ENCODE measurements at regions not wholly inside any gene's neighbourhood (a gene's known extent, or its start where the extent isn't known, plus 50 kb on each side); places are given as distances from the start of the nearest gene placed in this dataset.
"Not testable (repeated sequence)": the region's sequence is repeated elsewhere in the genome, so short reads cannot be mapped to it uniquely, and the experiment has no call there.

DNA sequence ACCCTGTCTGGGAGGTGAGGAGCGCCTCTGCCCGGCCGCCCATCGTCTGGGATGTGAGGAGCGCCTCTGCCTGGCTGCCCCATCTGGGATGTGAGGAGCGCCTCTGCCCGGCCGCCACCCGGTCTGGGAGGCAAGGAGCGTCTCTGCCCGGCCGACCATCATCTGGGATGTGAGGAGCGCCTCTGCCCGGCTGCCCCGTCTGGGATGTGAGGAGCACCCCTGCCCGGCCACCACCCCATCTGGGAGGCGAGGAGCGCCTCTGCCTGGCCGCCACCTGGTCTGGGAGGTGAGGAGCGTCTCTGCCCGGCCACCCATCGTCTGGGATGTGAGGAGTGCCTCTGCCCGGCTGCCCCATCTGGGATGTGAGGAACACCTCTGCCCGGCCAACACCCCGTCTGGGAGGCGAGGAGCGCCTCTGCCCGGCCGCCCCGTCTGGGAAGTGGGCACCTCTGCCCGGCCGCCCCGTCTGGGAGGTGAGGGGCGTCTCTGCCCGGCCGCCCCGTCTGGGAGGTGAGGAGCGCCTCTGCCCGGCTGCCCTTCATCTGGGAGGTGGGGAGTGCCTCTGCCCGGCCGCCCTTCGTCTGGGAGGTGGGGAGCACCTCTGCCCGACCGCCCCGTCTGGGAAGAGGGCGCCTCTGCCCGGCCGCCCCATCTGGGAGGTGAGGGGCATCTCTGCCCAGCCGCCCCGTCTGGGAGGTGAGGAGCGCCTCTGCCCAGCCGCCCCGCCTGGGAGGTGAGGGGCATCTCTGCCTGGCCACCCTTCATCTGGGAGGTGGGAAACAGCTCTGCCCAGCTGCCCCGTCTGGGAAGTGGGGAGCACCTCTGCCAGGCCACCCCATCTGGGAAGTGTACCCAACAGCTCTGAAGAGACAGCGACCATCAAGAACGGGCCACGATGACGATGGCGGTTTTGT, 399.7 kb downstream of the CAAP1 start:
- DNase-seq (ENCODE audit: low read depth in 2 of 2), result not testable (repeated sequence)

DNA sequence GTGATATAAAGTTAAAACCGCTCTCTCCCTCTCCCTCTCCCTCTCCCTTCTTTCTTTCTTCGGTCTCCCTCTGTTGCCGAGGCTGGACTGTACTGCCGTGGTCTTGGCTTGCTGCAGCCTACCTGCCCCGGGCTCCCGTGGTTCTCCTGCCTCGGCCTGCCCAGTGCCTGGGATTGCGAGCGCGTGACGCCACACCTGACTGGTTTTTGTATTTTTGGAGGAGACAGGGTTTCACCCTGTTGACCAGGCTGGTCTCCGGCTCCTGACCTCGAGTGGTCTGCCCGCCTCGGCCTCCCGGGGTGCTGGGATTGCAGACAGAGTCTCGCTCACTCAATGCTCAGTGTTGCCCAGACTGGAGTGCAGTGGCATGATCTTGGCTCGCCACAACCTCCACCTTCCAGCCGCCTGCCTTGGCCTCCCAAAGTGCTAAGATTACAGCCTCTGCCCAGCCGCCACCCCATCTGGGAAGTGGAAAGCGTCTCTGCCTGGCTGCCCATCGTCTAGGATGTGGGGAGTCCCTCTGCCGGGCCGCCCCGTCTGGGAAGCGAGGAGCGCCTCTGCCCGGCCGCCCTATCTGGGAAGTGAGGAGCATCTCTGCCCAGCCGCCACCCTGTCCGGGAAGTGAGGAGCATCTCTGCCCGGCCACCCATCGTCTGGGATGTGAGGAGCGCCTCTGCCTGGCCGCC, 400.5 kb downstream of the CAAP1 start:
- not testable (repeated sequence) for DNase-seq (ENCODE audit: low read depth in 2 of 2)

DNA sequence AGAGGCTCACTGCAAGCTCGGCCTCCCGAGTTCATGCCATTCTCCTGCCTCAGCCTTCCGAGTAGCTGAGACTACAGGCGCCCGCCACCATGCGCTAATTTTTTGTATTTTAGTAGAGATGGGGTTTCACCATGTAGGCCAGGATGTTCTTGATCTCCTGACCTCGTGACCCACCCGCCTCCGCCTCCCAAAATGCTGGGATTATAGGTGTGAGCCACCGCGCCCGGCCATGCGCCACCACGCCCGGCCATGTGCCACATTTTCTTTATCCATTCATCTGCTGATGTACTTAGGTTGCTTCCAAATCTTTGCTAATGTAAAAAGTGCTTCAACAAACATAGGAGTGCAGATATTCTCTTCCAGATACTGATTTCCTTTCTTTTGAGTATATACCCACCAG, 408.6 kb downstream of the CAAP1 start:
- no peak for DNase-seq (ENCODE audit: low read depth in 2 of 2)

DNA sequence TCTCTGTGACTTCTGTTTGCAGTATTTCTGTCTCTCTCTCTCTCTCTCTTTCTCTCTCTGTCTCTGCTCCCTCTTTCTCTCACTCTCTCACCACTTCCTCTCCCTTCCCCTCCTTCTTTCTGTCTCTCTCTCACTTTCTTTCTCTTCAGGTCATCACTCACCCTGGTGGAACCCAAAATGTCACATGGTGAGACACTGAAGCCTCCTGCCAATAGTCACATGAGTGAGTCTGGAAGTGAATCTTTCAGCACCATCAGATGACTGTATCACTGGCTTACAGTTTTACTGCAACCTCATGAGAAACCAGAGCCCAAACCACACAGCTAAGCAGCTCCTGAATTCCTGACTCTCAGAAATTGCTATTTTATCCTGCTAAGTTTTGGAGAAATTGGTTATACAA, 414.6 kb downstream of the CAAP1 start:
- no peak for DNase-seq (ENCODE audit: low read depth in 2 of 2)

DNA sequence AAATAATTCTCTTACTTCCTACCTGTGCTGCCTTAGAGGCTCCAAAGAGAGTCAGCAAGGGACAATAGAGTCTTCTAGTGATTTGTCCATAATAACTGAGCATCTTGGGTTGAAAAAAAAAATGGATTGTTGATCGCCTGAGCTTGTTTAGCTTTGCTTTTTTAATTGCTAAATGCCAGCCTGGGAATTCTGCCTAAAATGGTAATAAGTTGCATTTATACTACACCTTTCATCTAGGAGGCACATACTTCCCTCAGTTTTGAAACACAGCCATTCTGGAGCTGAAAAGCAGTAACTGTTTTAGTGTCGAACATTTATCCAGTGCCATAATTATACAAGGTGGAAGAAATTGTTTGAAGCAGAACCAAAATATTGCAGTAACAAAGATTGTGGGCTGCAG, 421.3 kb downstream of the CAAP1 start:
- no peak for DNase-seq (ENCODE audit: low read depth in 2 of 2)

DNA sequence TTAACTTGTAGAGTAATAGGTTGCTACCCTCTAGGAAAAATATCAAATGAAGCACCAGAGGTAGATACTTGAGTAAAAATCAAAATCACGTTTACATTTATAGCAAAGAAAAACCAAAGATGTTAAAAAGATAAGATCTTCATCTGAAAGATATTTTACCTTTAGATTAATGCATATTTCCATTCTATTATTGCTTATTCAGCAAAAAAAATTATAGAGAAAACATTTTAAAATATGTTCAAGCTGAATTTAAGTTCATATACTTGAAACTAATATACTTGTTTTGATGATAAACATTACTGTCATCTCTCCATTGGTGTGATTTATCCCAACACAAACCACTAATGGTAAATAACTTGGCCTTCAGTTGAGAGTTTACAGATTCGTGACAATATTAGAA, 422.3 kb downstream of the CAAP1 start:
- no peak for DNase-seq (ENCODE audit: low read depth in 2 of 2)

DNA sequence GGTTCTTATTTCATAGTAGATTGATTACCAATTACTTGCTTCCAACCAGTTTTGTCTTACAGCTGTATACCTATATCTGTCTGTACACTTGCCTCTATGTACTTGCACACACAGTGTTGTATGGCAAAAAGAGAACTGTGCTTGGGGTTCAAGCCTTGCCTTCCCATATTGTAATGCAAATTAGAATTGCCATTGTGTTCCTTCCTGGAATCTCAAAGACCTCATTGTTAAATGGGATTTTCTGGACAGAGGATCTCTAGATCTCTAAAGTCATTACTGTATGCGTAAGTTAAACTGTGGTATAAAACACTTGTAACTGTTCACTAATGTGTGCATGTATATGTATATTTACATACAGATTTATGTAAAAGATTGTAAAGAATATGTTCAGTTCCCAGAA, 428.8 kb downstream of the CAAP1 start:
- DNase-seq (ENCODE audit: low read depth in 2 of 2), result no peak

DNA sequence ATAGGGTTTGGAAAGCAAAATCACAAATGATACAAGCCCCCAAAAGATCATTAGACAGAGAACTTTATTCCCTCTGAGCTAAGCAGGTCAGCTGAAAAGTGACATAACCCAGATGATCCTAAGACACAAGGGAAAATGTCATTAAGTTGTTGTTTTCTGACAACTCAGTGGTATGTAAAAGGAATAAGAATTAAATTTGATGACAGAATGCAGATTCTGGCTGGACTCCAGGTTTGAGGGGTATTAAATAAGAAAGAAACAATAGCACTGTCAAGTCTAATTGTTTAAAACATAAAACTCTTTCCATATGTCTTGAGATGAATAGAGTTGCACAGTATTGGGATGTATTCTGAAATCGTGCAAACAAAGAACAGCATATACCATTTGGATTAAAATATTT, 429.9 kb downstream of the CAAP1 start:
- no peak for DNase-seq (ENCODE audit: low read depth in 2 of 2)

DNA sequence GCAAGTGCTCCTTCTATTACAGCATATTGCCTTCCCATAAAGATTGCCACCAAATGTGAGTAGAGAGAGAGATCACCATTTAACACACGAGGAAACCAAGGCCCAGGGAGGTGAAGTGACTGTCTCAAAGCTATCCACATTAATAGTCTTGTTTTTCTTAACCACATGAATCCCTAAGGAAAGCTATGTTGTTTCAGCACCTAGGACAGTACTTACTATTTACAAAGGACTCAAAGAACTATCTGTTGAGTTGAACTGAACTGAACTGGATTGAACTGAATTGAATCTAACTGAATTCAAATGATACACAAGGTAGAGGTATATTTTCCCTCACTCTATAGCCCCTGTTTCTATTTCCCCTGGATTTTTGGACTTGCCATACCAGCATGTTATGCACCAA, 430.4 kb downstream of the CAAP1 start:
- no peak for DNase-seq (ENCODE audit: low read depth in 2 of 2)

DNA sequence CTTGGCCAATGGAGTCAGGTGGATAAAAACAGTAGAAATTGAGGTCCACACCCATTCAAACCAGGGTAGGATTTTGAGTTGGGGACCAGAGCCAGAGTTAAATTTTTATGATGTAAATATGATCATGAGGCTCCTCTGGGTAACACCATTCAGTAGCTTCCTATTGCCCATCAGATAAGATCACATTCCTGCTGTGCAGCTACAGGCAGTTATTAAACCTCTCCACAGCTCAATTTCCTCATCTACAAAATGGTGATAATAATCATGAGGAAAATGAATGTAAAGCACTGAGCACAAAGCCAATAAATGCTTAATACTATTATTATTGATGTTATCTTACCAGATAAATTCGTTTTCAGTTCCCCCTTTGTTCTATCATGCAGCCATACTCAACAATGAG, 432.0 kb downstream of the CAAP1 start:
- no peak for DNase-seq (ENCODE audit: low read depth in 2 of 2)

DNA sequence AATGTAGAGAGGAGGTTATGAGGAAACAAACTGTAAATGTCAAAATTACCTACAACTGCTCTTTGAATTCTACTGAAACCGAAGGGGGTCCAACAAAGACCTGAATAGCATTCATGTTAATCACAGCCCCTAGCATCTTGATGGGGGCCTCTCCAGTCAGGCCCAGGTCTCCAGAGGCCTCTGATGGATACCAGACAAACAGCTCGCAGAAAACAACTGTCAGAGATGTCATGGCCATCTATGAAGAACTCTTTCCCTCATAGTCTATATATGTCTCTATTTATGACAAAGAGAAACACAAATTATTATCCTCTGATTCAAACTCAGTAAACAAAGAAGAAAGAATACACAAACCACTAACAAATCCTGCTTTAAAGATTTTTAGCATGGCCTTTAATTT, 432.6 kb downstream of the CAAP1 start:
- DNase-seq (ENCODE audit: low read depth in 2 of 2), result no peak

DNA sequence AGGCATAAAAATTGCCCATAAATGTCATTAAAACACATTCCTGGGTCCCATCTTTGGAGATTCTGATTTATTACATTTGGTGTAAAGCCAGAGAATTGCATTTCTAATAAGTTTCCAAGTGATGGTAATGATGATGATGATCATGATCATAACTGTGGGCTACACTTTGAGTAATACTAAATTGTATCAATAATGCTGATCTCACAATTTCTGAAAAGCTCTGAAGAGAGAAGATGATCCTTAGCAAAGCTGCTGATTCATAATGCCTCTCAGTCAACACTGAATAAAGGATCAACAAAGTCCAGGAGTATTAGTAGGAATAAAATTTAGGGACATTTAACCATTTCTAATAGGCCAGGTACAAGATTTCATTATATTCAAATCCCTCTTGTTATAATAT, 434.5 kb downstream of the CAAP1 start:
- no peak for DNase-seq (ENCODE audit: low read depth in 2 of 2)

DNA sequence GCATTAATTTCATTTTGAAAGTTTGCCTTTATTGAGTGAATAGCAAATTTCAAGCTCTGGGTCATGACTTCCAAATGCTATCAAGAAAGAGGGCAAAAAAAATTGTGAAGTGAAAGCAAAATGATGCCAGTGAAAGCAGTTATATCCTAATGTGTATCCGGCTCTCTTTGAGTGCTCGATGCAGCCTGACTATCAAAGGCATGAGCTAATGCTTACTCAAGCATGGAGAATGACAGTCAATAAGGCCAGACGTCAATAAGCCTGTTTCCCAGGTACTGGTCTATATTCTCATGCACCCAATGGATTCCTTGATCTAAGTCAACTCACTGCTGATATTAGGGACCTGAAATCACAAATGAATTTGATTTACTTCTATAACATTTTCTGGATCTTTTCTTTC, 435.5 kb downstream of the CAAP1 start:
- no peak for DNase-seq (ENCODE audit: low read depth in 2 of 2)

DNA sequence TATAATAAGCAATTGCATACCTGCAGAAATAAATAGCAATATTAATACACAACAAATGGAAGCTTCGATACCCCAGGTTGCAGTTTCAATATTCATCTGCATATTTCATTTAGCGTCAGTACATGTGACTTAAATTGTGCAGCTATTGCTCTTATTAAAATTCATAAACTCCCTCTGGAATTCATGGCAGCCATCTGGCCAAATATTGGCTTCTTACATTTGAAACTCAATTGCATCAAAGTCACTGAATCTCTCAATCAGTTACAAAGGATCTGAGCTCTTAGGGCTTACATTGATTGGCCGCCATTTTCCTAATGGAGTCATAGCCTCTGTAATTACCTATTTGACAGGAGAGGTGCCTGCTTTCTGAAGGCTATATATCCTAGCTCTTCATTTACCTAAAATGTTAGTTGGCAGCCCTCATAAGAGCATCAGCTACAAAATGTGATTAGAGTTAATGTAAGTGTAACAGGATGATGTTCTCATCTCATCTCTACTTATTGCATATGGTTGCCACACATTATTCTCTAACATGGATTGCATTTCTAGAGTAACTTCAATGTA, 453.5 kb downstream of the CAAP1 start:
- no peak for DNase-seq (ENCODE audit: low read depth in 2 of 2)

DNA sequence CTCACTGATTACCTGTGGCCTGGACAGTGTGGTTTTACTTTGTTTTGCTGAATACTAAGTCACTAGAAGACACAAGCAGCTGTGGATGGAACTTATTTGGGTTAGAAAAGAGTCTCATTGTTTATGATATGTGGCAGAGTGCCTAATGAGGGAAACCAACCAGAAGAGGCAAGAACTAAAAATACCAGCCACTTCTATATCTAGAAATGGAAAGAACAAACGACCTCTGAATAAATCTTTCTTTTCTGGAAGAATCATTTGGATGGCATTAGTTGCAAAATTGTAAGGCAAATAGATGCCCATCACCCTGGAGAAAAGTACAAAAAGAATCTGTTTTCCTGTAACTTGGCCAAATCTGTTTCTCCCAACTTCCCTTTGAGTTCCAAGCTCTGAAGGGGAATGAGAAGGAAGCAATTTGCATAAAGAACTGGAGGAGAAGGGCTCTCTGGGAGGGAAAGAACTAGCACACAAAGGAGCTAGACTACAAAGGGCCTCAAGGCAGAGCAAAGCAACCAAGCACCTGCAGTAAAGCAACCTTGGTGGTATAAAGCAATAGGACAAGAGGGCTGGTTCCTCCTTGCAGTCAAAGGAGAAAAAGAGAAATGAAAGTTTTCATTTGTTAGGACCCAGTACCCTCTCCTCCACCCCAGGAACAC, 455.4 kb downstream of the CAAP1 start:
- no peak for DNase-seq (ENCODE audit: low read depth in 2 of 2)

DNA sequence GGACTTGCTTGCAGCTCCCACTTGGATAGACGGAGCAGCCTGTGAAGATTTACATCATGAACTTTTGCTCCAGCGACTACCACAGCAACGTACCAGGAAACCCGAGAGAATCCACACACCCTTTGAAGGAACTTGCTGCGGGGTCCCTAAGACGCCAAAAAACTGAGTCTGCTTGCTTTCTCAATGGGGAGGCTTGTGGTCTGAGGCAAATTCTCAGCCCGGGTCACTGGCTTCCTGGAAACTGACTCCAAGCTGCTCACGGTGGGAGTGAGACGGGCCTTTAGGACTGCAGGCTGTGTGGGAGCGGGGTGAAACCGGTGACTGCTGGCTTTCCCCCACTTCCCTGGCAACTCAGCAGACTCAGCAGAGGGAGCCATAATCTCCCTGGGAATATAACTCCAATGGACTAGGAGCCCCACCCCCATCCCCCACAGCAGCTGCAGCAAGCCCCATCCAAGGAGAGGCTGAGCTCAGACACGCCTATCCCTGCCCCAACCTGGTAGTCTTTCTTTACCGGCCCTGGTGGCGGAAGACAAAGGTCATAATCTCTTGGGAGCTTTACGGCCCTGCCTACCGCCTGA, 466.0 kb downstream of the CAAP1 start:
- no peak for DNase-seq (ENCODE audit: low read depth in 2 of 2)

DNA sequence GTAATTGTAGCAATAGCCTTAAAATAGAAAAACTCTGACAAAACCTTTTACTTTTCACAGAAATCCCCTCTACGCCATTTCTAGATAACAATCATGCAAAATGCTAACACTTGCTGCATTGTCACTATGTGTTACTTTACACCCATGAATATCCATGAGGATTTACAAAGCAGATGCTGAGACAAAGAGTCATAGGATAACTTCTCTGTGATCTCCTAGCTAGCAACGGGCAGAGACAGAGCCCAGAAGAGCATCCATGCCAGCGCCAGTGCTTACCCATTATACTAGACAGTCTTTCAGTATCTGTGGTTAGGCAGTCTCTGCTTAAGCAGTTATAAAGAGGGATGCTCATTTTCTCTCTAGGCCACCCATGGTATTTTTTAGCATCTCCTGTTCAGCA, 474.1 kb downstream of the CAAP1 start:
- no peak for DNase-seq (ENCODE audit: low read depth in 2 of 2)

DNA sequence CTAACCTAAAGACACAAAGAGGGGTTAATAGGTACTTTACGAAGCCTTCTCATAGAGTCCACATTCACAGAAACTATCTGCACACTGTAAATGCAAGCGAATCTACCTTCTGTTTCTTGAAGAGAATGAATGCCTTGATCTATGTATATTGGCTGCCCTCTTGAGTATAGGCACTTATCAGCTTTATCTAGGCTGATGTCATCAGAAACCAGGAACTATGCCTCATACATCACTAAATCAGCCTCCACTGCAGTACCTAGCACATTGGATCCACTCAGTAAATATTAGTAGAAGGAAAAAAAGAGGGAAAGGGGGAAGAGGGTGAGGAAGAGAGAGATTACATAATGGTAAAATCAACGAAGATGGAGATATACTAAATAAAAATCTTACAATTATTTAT, 477.1 kb downstream of the CAAP1 start:
- no peak for DNase-seq (ENCODE audit: low read depth in 2 of 2)

DNA sequence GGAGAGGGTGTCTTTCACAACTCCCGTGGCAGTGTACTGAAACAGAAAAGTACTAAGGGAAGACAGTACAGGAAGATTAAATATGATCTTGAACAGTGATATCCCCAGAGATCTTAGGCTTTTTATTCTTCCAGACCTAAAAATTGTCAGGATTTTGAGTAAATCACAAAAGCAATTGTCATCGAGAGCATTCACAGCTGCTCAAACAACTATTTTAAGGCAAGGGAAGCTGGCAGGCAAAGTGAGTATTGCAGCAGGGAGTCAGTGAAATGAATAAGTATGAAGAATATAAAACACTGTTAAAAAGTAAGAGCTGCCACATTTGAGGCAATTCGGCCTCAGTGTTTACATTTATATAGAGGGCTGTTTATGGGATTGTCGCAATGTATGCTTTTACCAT, 479.0 kb downstream of the CAAP1 start:
- DNase-seq (ENCODE audit: low read depth in 2 of 2), result no peak

DNA sequence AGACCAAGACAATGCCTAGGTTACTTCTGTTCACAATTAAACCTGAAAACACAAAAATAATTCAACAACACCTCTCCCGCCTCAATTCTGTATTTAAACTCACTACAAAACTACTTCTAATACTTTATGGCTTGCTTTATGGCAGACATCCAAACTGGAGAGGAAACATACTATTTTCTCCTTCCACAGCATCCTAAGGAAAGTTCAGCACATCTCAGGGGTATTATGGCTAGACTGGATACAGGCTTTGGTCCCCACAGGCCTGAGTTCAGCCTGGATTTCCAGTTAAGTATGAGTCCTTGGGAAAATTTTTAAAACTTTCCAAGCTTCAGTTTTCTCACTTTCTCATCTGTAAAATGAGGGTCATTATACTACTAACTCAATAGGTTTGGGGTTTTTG, 480.2 kb downstream of the CAAP1 start:
- DNase-seq (ENCODE audit: low read depth in 2 of 2), result no peak

DNA sequence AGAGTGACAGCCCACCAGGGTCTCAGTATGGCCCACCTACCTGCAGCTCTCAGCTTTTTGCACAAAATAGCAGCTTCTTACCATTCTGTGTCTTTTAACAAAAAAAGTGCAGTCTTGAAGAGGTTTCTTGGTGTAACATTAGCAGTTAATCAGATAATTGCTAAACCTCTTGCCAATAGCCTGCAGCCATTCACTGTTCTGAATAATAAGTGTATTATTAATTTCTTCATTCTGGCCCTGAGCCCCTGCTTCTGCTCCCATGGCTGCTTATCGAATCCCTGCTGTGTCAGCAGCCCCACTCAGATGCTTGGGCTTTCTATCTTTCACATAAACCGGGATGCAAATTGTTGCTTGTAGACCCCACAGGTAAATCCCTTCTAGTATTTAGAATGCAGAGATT, 485.9 kb downstream of the CAAP1 start:
- DNase-seq (ENCODE audit: low read depth in 2 of 2), result no peak

DNA sequence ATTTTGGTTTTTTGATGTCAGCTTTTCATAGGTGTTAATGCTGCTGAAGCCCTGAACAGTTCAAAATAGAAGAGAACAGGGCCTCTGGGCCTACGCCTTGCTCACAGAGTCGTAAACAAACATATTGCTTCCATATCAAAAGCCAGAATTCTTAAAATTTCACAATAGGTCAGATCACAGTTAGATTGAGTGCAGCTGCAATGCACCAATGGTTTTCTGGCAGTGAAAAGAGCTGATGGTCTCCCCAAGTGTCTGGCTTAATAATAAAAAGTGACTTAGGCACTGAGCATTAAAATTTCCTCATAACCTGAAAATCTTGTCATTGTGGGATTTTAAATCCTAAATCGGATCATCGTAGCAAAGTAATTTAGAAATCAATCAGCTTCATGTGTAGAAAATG, 493.0 kb downstream of the CAAP1 start:
- DNase-seq (ENCODE audit: low read depth in 2 of 2), result no peak
